Kidney (tissue), 13 donors: ENCODE measurements at regions not wholly inside any gene's neighbourhood (a gene's known extent, or its start where the extent isn't known, plus 50 kb on each side); places are given as distances from the start of the nearest gene placed in this dataset.
A peak's percentile ranks its signal among the peaks of the same experiment; 100 is the strongest.

Experiments
- DNase-seq, 5 donors: peaks; one replicate each; pipeline ENCODE4 v3.0.0-alpha.2; 2013 to 2020
- FAIRE-seq: peaks from 2 replicates; lab custom pipeline; 2012; peaks lifted over from hg19 to GRCh38; lab: Jason Lieb, UNC
- H3K27ac ChIP-seq, 2 donors: one replicate each; pipeline ENCODE4 v1.7.0; 2013; ENCODE audit warnings: low read depth in 2 of 2, low read length in 2 of 2, inconsistent platforms in 1 of 2
- H3K27me3 ChIP-seq: one replicate; pipeline ENCODE4 v1.7.1; 2013; ENCODE audit warnings: low read length, inconsistent platforms; ENCODE audit not compliant: control insufficient read depth, insufficient read depth
- H3K36me3 ChIP-seq, 3 donors: one replicate each; pipeline versions ENCODE4 v1.7.0 to v1.7.1; 2013; ENCODE audit warnings: low read length in 3 of 3, control low read depth in 1 of 3, inconsistent platforms in 1 of 3; ENCODE audit not compliant: insufficient read depth in 3 of 3, control insufficient read depth in 2 of 3
- H3K4me1 ChIP-seq, 3 donors: one replicate each; pipeline versions ENCODE4 v1.7.0 to v1.7.1; 2013; ENCODE audit warnings: low read length in 3 of 3, inconsistent platforms in 1 of 3, low read depth in 1 of 3; ENCODE audit not compliant: control insufficient read depth in 2 of 3, insufficient read depth in 2 of 3
- H3K4me3 ChIP-seq, 3 donors: one replicate each; pipeline versions ENCODE4 v1.7.0 to v1.8.1; 2013; ENCODE audit warnings: low read length in 3 of 3, control low read depth in 1 of 3, inconsistent platforms in 1 of 3
- H3K9ac ChIP-seq, 3 donors: one replicate each; pipeline versions ENCODE4 v1.7.0 to v1.7.1; 2013; ENCODE audit warnings: low read length in 3 of 3, control low read depth in 1 of 3, inconsistent platforms in 1 of 3
- H3K9me3 ChIP-seq, 3 donors: one replicate each; pipeline versions ENCODE4 v1.7.0 to v1.7.1; 2013; ENCODE audit warnings: low read length in 3 of 3, control low read depth in 1 of 3, inconsistent platforms in 1 of 3; ENCODE audit not compliant: control insufficient read depth in 2 of 3, insufficient read depth in 1 of 3
- intact Hi-C: fragments of 100-400 bp; cut with DNase I; formaldehyde crosslinking; loops from one replicate; pipeline ENCODE4 v1.11.1; 2022
- TF ChIP-seq, protein P1 (sequence below): IDR thresholded peaks from 3 replicates; pipeline ENCODE4 v1.5.1; 2012; ENCODE audit warnings: mild to moderate bottlenecking, moderate library complexity, borderline replicate concordance; ENCODE audit not compliant: insufficient read depth; ENCODE audit errors: extremely low read depth
- donor health status: control.
- donor health status: control.
- donor health status: control.
- donor health status: control.
- donor health status: control.
- donor health status: DM: yes; HTN: yes; CAD: no.
- donor health status: Normal renal cell carcinoma (clear cell type).

DNA sequence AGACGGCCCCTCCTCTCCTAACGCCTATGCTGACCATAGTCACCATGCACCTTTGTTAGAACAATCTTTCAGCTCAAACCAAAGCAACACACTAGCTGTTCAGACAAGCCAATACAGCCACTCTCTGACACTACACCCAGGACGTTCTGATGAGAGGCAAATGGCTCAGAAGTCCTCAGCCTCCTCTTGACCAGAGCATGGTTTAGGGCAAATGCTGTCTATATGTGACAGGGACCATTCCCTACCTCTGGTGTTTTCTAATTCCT, 264.8 kb upstream of the HES1 start:
- no peak for FAIRE-seq
- TF ChIP-seq, protein P1, sequence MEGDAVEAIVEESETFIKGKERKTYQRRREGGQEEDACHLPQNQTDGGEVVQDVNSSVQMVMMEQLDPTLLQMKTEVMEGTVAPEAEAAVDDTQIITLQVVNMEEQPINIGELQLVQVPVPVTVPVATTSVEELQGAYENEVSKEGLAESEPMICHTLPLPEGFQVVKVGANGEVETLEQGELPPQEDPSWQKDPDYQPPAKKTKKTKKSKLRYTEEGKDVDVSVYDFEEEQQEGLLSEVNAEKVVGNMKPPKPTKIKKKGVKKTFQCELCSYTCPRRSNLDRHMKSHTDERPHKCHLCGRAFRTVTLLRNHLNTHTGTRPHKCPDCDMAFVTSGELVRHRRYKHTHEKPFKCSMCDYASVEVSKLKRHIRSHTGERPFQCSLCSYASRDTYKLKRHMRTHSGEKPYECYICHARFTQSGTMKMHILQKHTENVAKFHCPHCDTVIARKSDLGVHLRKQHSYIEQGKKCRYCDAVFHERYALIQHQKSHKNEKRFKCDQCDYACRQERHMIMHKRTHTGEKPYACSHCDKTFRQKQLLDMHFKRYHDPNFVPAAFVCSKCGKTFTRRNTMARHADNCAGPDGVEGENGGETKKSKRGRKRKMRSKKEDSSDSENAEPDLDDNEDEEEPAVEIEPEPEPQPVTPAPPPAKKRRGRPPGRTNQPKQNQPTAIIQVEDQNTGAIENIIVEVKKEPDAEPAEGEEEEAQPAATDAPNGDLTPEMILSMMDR = no peak
- Histone ChIP-seq H3K4me1 (peaks cover 0 to 19% (median 3%) of the 10 kb centered on the region in 3 donors), H3K9me3 (no peaks in the 10 kb centered on the region), H3K4me3 (no peak overlapping the region), H3K36me3 (no peaks in the 10 kb centered on the region), H3K27me3 (no peaks in the 10 kb centered on the region), H3K9ac (no peak overlapping the region), H3K27ac (no peak overlapping the region)
- no peak for DNase-seq
- intact Hi-C loops = no loop called here

DNA sequence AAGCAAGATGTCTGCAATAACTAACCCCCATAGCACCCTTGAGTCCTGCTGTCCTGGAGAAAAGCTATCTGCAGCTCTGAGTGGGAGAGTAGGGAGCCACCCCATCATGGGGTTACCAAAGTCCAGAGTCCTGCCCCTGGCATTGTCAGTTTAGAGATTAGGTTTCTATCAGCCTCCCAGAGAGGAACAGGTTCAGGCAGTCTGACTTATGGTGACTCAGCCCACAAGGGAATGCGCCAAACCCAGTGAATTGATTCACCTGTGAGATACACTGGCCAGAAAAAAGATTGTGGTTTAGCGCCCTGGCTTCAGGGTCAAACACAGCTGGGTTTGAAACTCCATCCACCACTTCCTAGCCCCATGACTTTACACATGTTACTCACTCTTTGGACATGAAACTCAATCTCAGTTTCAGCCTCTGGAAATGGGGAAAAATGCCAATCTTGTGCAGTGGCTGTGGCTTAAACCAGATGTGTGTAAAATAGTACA, 263.6 kb upstream of the HES1 start:
- intact Hi-C loops = no loop called here
- peaks cover 0 to 19% (median 3%) of the 10 kb centered on the region in 3 donors for H3K4me1 ChIP-seq
- DNase-seq = peak in 1 of 5 donors; percentile 26
- H3K9ac ChIP-seq = no peak overlapping the region
- H3K27me3 ChIP-seq = no peaks in the 10 kb centered on the region
- no peaks in the 10 kb centered on the region for H3K9me3 ChIP-seq
- TF ChIP-seq, protein P1 = no peak
- no peaks in the 10 kb centered on the region for H3K36me3 ChIP-seq
- FAIRE-seq = no peak
- peak overlapping the region in 1 of 2 donors; percentile 18 for H3K27ac ChIP-seq
- H3K4me3 ChIP-seq = no peak overlapping the region

DNA sequence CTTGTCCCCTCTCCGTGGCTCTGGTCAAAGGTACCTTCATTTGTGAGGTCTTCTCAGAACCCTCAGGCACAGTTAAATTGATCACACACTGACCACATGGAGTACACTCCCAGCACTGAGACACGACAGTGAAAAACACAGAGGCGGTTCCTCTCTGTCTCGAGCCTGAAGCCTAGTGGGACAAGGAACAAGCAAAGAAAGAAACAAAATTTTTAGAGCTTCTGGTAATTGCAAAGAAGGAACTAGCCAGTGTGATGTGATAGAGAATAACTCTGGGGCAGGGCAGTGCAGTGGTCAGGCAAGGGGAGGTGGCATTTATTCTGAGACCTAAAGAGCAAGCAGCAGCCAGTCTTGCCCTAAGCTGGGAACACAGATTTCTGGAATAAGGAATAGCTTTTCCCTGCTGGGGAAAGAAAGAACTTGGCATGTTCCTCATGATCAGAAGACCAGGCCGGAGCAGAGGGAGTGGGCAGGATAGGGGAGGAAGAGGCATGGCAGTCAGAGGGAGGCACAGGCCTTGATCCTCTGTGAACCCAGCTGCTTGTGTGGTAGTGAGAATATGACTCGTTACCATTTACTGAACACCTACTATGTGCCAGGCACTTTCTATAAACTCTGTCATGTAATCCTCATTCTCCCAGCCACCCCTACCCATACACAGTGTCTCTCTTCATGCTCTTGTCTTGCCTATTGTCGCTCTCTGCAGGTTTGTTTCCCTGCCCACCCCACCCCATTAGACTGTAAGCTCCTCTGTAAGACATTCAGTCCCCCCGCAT, 262.3 kb upstream of the HES1 start:
- Histone ChIP-seq H3K27me3 (no peaks in the 10 kb centered on the region), H3K36me3 (no peaks in the 10 kb centered on the region), H3K4me3 (no peak overlapping the region), H3K9ac (no peak overlapping the region), H3K4me1 (peaks cover 0 to 19% (median 0%) of the 10 kb centered on the region in 3 donors), H3K27ac (no peak overlapping the region), H3K9me3 (no peaks in the 10 kb centered on the region)
- TF ChIP-seq, protein P1 = no peak
- no peak for FAIRE-seq
- intact Hi-C loops = no loop called here
- DNase-seq = no peak
